NT2/D1 (cell line): ENCODE measurements at regions not wholly inside any gene's neighbourhood (a gene's known extent, or its start where the extent isn't known, plus 50 kb on each side); places are given as distances from the start of the nearest gene placed in this dataset.

Source experiments
- DNase-seq: peaks from one replicate; pipeline ENCODE4 v3.0.0-alpha.2; 2011; ENCODE audit warnings: low read depth, low spot score
- H3K27me3 ChIP-seq: 2 replicates; pipeline ENCODE4 v1.6.0; 2011; ENCODE audit warnings: mild to moderate bottlenecking; ENCODE audit not compliant: insufficient read length, insufficient read depth
- H3K36me3 ChIP-seq: 2 replicates; pipeline ENCODE4 v1.6.1; 2011; ENCODE audit warnings: mild to moderate bottlenecking, low read length, mixed read lengths; ENCODE audit not compliant: insufficient read depth, insufficient read length
- H3K4me1 ChIP-seq: 2 replicates; pipeline ENCODE4 v1.5.1; 2011; ENCODE audit not compliant: insufficient read depth, insufficient read length
- H3K4me3 ChIP-seq: 2 replicates; pipeline ENCODE4 v1.5.1; 2011; ENCODE audit warnings: low read depth; ENCODE audit not compliant: insufficient read length
- H3K9ac ChIP-seq: 2 replicates; pipeline ENCODE4 v1.6.0; 2011; ENCODE audit warnings: low read depth; ENCODE audit not compliant: insufficient read length
- H3K9me3 ChIP-seq: 2 replicates; pipeline ENCODE4 v1.5.1; 2011; ENCODE audit warnings: mild to moderate bottlenecking, low read length; ENCODE audit not compliant: insufficient read depth
- SUZ12 ChIP-seq: IDR thresholded peaks from 2 replicates; pipeline ENCODE4 v1.6.1; 2011; ENCODE audit not compliant: insufficient read length, insufficient read depth; ENCODE audit errors: extremely low read depth
- YY1 ChIP-seq: IDR thresholded peaks from 2 replicates; pipeline ENCODE4 v1.6.1; 2011; ENCODE audit not compliant: insufficient read length, insufficient read depth
- ZNF274 ChIP-seq: IDR thresholded peaks from 2 replicates; pipeline ENCODE4 v1.6.1; 2011; ENCODE audit warnings: mild to moderate bottlenecking, low read depth, low read length

DNA sequence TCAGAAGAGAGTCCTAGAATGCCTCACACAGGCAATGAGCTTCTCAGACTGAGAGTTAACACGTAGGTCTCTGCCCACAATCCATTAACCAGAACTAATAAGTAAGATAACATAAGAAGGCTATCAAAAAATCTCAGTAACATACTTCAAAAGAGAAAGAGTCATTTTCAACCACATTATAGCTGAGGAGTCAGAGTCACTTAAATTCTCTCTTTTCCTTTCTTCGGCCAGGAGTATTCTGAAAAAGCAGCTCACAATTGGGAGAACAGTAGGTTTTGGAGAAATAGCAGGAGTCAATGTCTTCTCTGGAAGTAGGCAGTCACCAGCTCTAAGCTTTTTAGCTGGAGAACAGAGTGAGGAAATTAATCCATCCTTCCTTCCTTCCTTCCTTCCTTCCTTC is 1364.4 kb upstream of the NXPH2 start:
- TF ChIP-seq SUZ12 = no peak
- TF ChIP-seq ZNF274 = no peak
- TF ChIP-seq YY1 = no peak
- DNase-seq = no peak
- no peaks in the 10 kb centered on the region for H3K36me3 ChIP-seq
- no peaks in the 10 kb centered on the region for H3K27me3 ChIP-seq
- H3K9ac ChIP-seq = no peak overlapping the region
- no peak overlapping the region for H3K4me3 ChIP-seq
- no peaks in the 10 kb centered on the region for H3K4me1 ChIP-seq
- no peaks in the 10 kb centered on the region for H3K9me3 ChIP-seq

- Histone ChIP-seq H3K4me3 (no peak overlapping the region), H3K36me3 (no peaks in the 10 kb centered on the region), H3K27me3 (no peaks in the 10 kb centered on the region), H3K9ac (no peak overlapping the region), H3K4me1 (no peaks in the 10 kb centered on the region), H3K9me3 (no peaks in the 10 kb centered on the region)
- no peak for DNase-seq
- TF ChIP-seq YY1 = no peak
Observed at GRCh38 chr2:140138736-140139135, 1358.5 kb upstream of the NXPH2 start.

GRCh38 chr2:140136861-140137260 is 1356.7 kb upstream of the NXPH2 start:
- Histone ChIP-seq H3K4me3 (no peak overlapping the region), H3K36me3 (no peaks in the 10 kb centered on the region), H3K9me3 (no peaks in the 10 kb centered on the region), H3K4me1 (no peaks in the 10 kb centered on the region), H3K27me3 (no peaks in the 10 kb centered on the region), H3K9ac (no peak overlapping the region)
- no peak for DNase-seq
- TF ChIP-seq YY1 (no peak), ZNF274 (no peak), SUZ12 (no peak)

DNA sequence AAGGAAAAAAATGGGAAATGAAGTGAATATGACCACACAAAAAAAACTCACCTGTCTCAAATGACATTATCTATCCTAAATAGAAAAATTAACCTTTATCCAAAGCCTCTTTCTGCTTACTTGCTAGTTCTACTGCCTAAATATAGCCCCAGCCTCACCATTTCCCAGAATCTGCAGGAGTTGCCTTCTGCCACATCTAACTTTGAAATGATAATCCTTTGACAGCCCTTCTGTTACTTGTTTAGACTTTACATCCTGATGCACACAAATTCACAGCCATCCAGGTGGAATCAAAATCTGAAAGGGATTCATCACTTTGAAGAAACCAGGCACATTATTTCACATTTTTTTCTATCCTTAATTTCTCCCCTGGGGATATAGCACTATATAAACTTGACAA is 1356.2 kb upstream of the NXPH2 start:
- no peaks in the 10 kb centered on the region for H3K27me3 ChIP-seq
- H3K4me1 ChIP-seq = no peaks in the 10 kb centered on the region
- no peaks in the 10 kb centered on the region for H3K36me3 ChIP-seq
- no peaks in the 10 kb centered on the region for H3K9me3 ChIP-seq
- no peak overlapping the region for H3K4me3 ChIP-seq
- H3K9ac ChIP-seq = no peak overlapping the region
- no peak for DNase-seq
- TF ChIP-seq YY1 (no peak), ZNF274 (no peak), SUZ12 (no peak)

DNA sequence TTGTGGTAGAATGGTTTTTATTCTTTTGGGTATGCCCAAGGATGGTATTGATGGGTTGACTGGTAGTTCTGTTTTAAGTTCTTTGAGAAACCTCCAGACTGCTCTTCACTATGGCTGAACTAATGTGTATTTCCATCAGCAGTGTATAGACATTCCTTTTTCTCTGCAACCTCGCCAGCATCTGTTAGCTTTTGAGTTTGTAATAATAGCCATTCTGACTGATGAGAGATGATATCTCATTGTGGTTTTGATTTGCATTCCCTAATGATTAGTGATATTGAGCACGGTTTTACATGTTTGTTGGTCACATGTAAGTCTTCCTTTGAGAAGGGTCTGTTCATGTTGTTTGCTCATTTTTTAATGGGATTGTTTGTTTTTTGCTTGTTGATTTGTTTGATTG is 1348.7 kb upstream of the NXPH2 start:
- Histone ChIP-seq H3K27me3 (no peaks in the 10 kb centered on the region), H3K9ac (no peak overlapping the region), H3K4me3 (no peak overlapping the region), H3K36me3 (no peaks in the 10 kb centered on the region), H3K9me3 (no peaks in the 10 kb centered on the region), H3K4me1 (no peaks in the 10 kb centered on the region)
- no peak for DNase-seq
- TF ChIP-seq SUZ12 (no peak), YY1 (no peak), ZNF274 (no peak)

DNA sequence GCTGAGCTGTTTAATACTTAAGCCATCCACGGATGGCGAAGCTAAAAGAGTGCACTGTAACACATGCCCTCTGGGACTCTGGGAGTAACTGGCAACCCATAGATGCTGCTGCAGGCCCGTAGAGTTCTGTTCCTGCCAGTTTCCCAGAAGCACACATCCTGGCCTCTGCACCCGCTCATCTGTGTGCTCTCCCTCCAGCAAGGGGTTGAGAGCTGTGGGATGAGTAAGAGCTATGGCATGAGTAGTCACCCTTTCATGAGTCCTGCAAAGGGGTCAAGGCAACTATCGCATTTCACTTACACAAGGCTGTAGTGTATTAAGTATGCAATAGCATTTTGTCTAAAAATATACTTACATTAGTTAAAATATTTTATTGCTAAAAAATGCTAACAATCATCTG is 1341.8 kb upstream of the NXPH2 start:
- Histone ChIP-seq H3K36me3 (no peaks in the 10 kb centered on the region), H3K9ac (no peak overlapping the region), H3K27me3 (no peaks in the 10 kb centered on the region), H3K9me3 (no peaks in the 10 kb centered on the region), H3K4me1 (no peaks in the 10 kb centered on the region), H3K4me3 (no peak overlapping the region)
- no peak for TF ChIP-seq SUZ12
- TF ChIP-seq ZNF274 = no peak
- TF ChIP-seq YY1 = no peak
- no peak for DNase-seq

- Histone ChIP-seq H3K36me3 (no peaks in the 10 kb centered on the region), H3K4me1 (no peaks in the 10 kb centered on the region), H3K27me3 (no peaks in the 10 kb centered on the region), H3K4me3 (no peak overlapping the region), H3K9me3 (no peaks in the 10 kb centered on the region), H3K9ac (no peak overlapping the region)
- no peak for TF ChIP-seq ZNF274
- TF ChIP-seq SUZ12 = no peak
- TF ChIP-seq YY1 = no peak
- no peak for DNase-seq
Observed at GRCh38 chr2:140117386-140117785, 1337.2 kb upstream of the NXPH2 start.

GRCh38 chr2:140108706-140109475 is 1328.7 kb upstream of the NXPH2 start:
- no peak for TF ChIP-seq ZNF274
- TF ChIP-seq YY1 = no peak
- DNase-seq = no peak
- Histone ChIP-seq H3K4me1 (no peaks in the 10 kb centered on the region), H3K4me3 (no peak overlapping the region), H3K27me3 (no peaks in the 10 kb centered on the region), H3K9me3 (no peaks in the 10 kb centered on the region), H3K9ac (no peak overlapping the region), H3K36me3 (no peaks in the 10 kb centered on the region)
